BJ (cell line): ENCODE measurements at regions not wholly inside any gene's neighbourhood (a gene's known extent, or its start where the extent isn't known, plus 50 kb on each side); places are given as distances from the start of the nearest gene placed in this dataset.

ENCODE experiments used
- CTCF ChIA-PET: fragments of 350-600 bp; formaldehyde crosslinking; extraction: SDS; loops from one replicate; lab custom pipeline; 2021; ENCODE audit warnings: antibody characterized with exemption, inconsistent platforms; lab: Yijun Ruan, JAX
- POLR2A ChIA-PET: fragments of 300-600 bp; sonication (Branson Sonifier 250); formaldehyde crosslinking; extraction: SDS; loops from one replicate; lab custom pipeline; 2021; ENCODE audit warnings: antibody characterized with exemption; lab: Charles Lee
- DNase-seq: peaks from one replicate; pipeline ENCODE4 v3.0.0-alpha.2; 2011; ENCODE audit warnings: low read depth
- H3K27me3 ChIP-seq: 2 replicates; pipeline ENCODE4 v1.6.0; 2011; ENCODE audit warnings: low read length; ENCODE audit not compliant: control insufficient read depth, insufficient read depth
- H3K36me3 ChIP-seq: 2 replicates; pipeline ENCODE4 v1.5.1; 2011; ENCODE audit warnings: low read length; ENCODE audit not compliant: control insufficient read depth, insufficient read depth
- H3K4me3 ChIP-seq: 2 replicates; pipeline ENCODE4 v1.5.1; 2011; ENCODE audit warnings: low read depth, mild to moderate bottlenecking, control low read depth, low read length
- TF ChIP-seq, protein P1 (sequence below): IDR thresholded peaks from 2 replicates; pipeline ENCODE4 v1.5.1; 2011; ENCODE audit warnings: low read depth, mild to moderate bottlenecking, control low read depth, inconsistent platforms, low read length, moderate library complexity; ENCODE audit not compliant: insufficient read depth

DNA sequence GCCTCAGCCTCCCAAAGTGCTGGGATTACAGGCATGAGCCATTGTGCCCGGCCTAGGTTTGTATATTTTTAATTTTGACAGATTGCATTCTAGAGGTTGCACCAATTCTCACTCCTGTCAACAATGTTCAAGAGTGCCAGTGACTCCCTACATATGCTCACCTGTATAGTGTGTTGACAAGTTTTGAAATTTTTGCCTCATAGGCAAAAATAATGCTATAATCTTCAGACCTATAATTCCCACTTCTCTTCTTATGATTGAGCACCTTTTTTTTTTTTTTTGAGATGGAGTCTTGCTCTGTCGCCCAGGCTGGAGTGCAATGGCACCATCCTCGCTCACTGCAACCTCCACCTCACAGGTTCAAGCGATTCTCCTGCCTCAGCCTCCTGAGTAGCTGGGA is 139.7 kb downstream of the EVX1 start:
- POLR2A ChIA-PET, result no interaction called here
- CTCF ChIA-PET, result no interaction called here
- no peaks in the 10 kb centered on the region for H3K36me3 ChIP-seq
- no peak overlapping the region for H3K4me3 ChIP-seq
- H3K27me3 ChIP-seq, result peaks cover 5% of the 10 kb centered on the region
- TF ChIP-seq, protein P1, sequence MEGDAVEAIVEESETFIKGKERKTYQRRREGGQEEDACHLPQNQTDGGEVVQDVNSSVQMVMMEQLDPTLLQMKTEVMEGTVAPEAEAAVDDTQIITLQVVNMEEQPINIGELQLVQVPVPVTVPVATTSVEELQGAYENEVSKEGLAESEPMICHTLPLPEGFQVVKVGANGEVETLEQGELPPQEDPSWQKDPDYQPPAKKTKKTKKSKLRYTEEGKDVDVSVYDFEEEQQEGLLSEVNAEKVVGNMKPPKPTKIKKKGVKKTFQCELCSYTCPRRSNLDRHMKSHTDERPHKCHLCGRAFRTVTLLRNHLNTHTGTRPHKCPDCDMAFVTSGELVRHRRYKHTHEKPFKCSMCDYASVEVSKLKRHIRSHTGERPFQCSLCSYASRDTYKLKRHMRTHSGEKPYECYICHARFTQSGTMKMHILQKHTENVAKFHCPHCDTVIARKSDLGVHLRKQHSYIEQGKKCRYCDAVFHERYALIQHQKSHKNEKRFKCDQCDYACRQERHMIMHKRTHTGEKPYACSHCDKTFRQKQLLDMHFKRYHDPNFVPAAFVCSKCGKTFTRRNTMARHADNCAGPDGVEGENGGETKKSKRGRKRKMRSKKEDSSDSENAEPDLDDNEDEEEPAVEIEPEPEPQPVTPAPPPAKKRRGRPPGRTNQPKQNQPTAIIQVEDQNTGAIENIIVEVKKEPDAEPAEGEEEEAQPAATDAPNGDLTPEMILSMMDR, result no peak
- DNase-seq, result no peak

DNA sequence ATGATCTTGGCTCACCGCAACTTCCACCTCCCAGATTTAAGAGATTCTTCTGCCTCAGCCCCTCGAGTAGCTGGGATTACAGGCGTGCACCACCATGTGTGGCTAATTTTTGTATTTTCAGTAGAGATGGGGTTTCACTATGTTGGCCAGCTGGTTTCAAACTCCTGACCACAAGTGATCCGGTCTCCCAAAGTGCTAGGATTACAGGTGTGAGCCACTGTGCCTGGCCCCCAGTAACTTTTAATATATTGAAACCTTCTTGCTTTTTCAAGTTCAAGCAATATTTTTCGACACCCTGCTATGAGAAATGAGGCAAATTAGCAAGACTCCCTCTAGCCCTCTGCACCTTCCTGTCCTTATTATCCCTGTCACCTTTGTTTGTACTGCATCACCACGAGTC is 144.0 kb downstream of the EVX1 start:
- POLR2A ChIA-PET, result no interaction called here
- TF ChIP-seq, protein P1, result no peak
- Histone ChIP-seq H3K27me3 (peaks cover 9% of the 10 kb centered on the region; the same call in 1 of the 2 replicates), H3K4me3 (no peak overlapping the region), H3K36me3 (no peaks in the 10 kb centered on the region)
- no peak for DNase-seq
- CTCF ChIA-PET, result interaction anchor here (0.6 kb wide), 1 partner anchor 170 kb away, joined by 3 read pairs; no protein-coding TSS in a partner anchor

DNA sequence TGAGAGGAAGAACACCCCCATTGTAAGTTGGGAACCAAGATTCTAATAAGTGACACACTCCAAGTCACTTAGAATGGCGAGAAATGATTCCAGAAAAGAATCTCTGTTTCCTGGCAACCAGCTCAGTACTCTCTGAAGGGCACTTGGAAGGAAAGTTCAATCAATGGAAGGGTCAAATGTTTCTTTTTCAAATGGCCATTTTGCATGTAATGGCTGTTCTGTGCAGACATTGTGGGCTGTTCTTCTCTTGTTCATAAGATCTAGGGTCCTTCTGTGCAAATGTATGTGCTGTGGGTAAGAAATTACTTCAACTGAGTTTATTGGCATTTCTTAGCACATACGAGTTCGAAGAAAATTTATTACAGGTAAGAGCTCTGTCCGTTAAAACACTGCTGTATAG is 145.3 kb downstream of the EVX1 start:
- TF ChIP-seq, protein P1, result no peak
- CTCF ChIA-PET, result no interaction called here
- POLR2A ChIA-PET, result no interaction called here

DNA sequence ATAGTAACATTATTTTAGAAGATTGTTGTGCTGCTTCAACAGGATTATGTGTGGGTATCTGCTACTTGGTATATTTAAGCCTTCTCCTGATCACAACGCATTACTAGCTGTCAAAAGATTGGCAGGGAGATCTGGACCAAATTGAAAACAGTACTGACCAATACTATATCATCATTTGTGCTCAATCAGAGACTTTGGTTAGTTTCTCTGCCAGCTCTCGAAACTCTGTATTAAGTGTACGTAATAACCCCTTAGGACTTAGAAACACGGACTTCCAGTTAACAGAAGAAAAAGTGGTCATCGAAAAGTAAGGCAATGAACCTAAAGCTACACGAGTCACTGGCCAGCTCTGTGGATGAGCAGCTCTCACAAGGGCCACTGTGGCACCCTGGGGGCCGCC is 146.0 kb downstream of the EVX1 start:
- CTCF ChIA-PET, result no interaction called here

More for the DNA sequence above, 145.3 kb downstream of the EVX1 start:
- Histone ChIP-seq H3K4me3 (no peak overlapping the region), H3K27me3 (peaks cover 9% of the 10 kb centered on the region; the same call in 1 of the 2 replicates), H3K36me3 (no peaks in the 10 kb centered on the region)
- no peak for DNase-seq

DNA sequence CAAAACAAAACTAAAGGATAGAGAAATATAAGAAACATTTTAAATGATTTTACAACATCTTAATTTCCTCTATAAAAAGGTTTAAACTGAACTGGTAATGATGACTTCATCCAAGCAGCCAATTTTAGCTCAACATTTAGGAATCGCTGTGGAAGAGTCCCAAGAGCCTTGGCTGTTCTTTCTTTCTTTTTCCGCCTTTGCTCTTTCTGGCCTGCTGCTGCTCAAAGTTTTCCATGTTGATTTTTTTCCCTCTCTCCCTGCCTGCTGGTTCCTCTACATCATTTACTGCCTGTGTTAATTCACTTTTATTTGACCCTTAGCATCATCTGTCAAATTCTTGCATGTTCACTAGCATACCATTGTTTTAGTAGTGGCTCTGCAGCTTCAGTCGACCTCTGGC is 146.9 kb downstream of the EVX1 start:
- Histone ChIP-seq H3K27me3 (peaks cover 14% of the 10 kb centered on the region), H3K4me3 (no peak overlapping the region), H3K36me3 (no peaks in the 10 kb centered on the region)
- TF ChIP-seq, protein P1, result no peak
- no peak for DNase-seq
- CTCF ChIA-PET, result no interaction called here
- POLR2A ChIA-PET, result no interaction called here

More for the DNA sequence above, 146.0 kb downstream of the EVX1 start:
- peaks cover 11% of the 10 kb centered on the region; the same call in 1 of the 2 replicates for H3K27me3 ChIP-seq
- H3K36me3 ChIP-seq, result no peaks in the 10 kb centered on the region
- DNase-seq, result no peak
- H3K4me3 ChIP-seq, result no peak overlapping the region
- POLR2A ChIA-PET, result no interaction called here
- TF ChIP-seq, protein P1, result no peak
